Uterus (tissue), 3 donors: ENCODE measurements at regions not wholly inside any gene's neighbourhood (a gene's known extent, or its start where the extent isn't known, plus 50 kb on each side); places are given as distances from the start of the nearest gene placed in this dataset.

Experiments used
- DNase-seq, 2 donors: peaks; one replicate each; pipeline ENCODE4 v3.0.0-alpha.2; 2019 to 2020
- H3K27ac ChIP-seq, 2 donors: fragments of 200-600 bp; sonication (generic); 1 replicate in 1 of 2; 2 replicates in 1 of 2; pipeline ENCODE4 v1.5.1; 2016 to 2018
- H3K27me3 ChIP-seq, 2 donors: fragments of 200-600 bp; sonication (generic); one replicate each; pipeline ENCODE4 v1.5.1; 2018 to 2019; ENCODE audit warnings: control low read depth in 1 of 2
- H3K36me3 ChIP-seq, 2 donors: fragments of 200-600 bp; sonication (generic); one replicate each; pipeline ENCODE4 v1.5.1; 2019; ENCODE audit warnings: control low read depth in 1 of 2
- H3K4me1 ChIP-seq, 2 donors: fragments of 200-600 bp; sonication (generic); one replicate each; pipeline ENCODE4 v1.5.1; 2018 to 2019; ENCODE audit warnings: control low read depth in 1 of 2
- H3K4me3 ChIP-seq, 2 donors: fragments of 200-600 bp; sonication (generic); 1 replicate in 1 of 2; 2 replicates in 1 of 2; pipeline ENCODE4 v1.5.1; 2018 to 2019; ENCODE audit warnings: mild to moderate bottlenecking in 1 of 2
- H3K9me3 ChIP-seq, 2 donors: fragments of 200-600 bp; sonication (generic); one replicate each; pipeline ENCODE4 v1.5.1; 2019; ENCODE audit warnings: control low read depth in 1 of 2
- CTCF ChIP-seq, 4 experiments: fragments of 200-600 bp in 2 of 4; fragments of 450-650 bp in 2 of 4; sonication (generic) in 2 of 4; IDR thresholded peaks; one replicate each; pipeline ENCODE4 v1.5.1; 2016 to 2019; ENCODE audit warnings: antibody characterized with exemption in 4 of 4, mild to moderate bottlenecking in 2 of 4, moderate library complexity in 1 of 4
- POLR2A ChIP-seq, 2 donors: fragments of 450-650 bp; IDR thresholded peaks; one replicate each; pipeline ENCODE4 v1.6.1; 2016; ENCODE audit warnings: antibody characterized with exemption in 2 of 2, mild to moderate bottlenecking in 1 of 2, moderate library complexity in 1 of 2
- intact Hi-C: fragments of 100-400 bp; cut with DNase I; formaldehyde crosslinking; loops from one replicate; pipeline ENCODE4 v1.15.1; 2023; ENCODE audit warnings: low total_unique reads
- donor health status: DM: yes; HTN: yes; CAD: no.

- H3K9me3 ChIP-seq = no peaks in the 10 kb centered on the region
- intact Hi-C loops = no loop called here
- TF ChIP-seq POLR2A (IDR thresholded peaks at IDR 0.05) = no peak
- H3K4me3 ChIP-seq = no peak overlapping the region
- no peaks in the 10 kb centered on the region for H3K4me1 ChIP-seq
- no peaks in the 10 kb centered on the region for H3K27me3 ChIP-seq
- no peaks in the 10 kb centered on the region for H3K36me3 ChIP-seq
- H3K27ac ChIP-seq = no peak overlapping the region
- DNase-seq = no peak
Measured at GRCh38 chr5:84831701-84832100, 447.0 kb upstream of the EDIL3 start.

GRCh38 chr5:84830265-84830664 is 445.6 kb upstream of the EDIL3 start:
- TF ChIP-seq CTCF (IDR thresholded peaks at IDR 0.05) = no peak
- no peak for TF ChIP-seq POLR2A (IDR thresholded peaks at IDR 0.05)
- intact Hi-C loops = no loop called here
- Histone ChIP-seq H3K36me3 (no peaks in the 10 kb centered on the region), H3K9me3 (no peaks in the 10 kb centered on the region), H3K27ac (no peak overlapping the region), H3K4me1 (no peaks in the 10 kb centered on the region), H3K27me3 (no peaks in the 10 kb centered on the region), H3K4me3 (no peak overlapping the region)
- DNase-seq = no peak

- Histone ChIP-seq H3K36me3 (no peaks in the 10 kb centered on the region), H3K9me3 (no peaks in the 10 kb centered on the region), H3K27ac (no peak overlapping the region), H3K4me1 (no peaks in the 10 kb centered on the region), H3K27me3 (no peaks in the 10 kb centered on the region), H3K4me3 (no peak overlapping the region)
- TF ChIP-seq CTCF (IDR thresholded peaks at IDR 0.05) (no peak), POLR2A (IDR thresholded peaks at IDR 0.05) (no peak)
- intact Hi-C loops = no loop called here
- DNase-seq = no peak
Measured at GRCh38 chr5:84825606-84826005, 440.9 kb upstream of the EDIL3 start.

- Histone ChIP-seq H3K4me1 (no peaks in the 10 kb centered on the region), H3K4me3 (no peak overlapping the region), H3K36me3 (no peaks in the 10 kb centered on the region), H3K9me3 (no peaks in the 10 kb centered on the region), H3K27ac (no peak overlapping the region), H3K27me3 (no peaks in the 10 kb centered on the region)
- no peak for TF ChIP-seq POLR2A (IDR thresholded peaks at IDR 0.05)
- no peak for TF ChIP-seq CTCF (IDR thresholded peaks at IDR 0.05)
- intact Hi-C loops = no loop called here
- DNase-seq = no peak
Measured at GRCh38 chr5:84821924-84822323, 437.2 kb upstream of the EDIL3 start.

GRCh38 chr5:84817953-84818352 is 433.3 kb upstream of the EDIL3 start:
- H3K4me1 ChIP-seq = no peaks in the 10 kb centered on the region
- no peaks in the 10 kb centered on the region for H3K27me3 ChIP-seq
- TF ChIP-seq CTCF (IDR thresholded peaks at IDR 0.05) (no peak), POLR2A (IDR thresholded peaks at IDR 0.05) (no peak)
- H3K4me3 ChIP-seq = no peak overlapping the region
- H3K27ac ChIP-seq = no peak overlapping the region
- no peaks in the 10 kb centered on the region for H3K36me3 ChIP-seq
- no peaks in the 10 kb centered on the region for H3K9me3 ChIP-seq
- no peak for DNase-seq
- intact Hi-C loops = no loop called here
